RWPE2 (cell line): ENCODE measurements at regions not wholly inside any gene's neighbourhood (a gene's known extent, or its start where the extent isn't known, plus 50 kb on each side); places are given as distances from the start of the nearest gene placed in this dataset.
"Not testable (repeated sequence)": the region's sequence is repeated elsewhere in the genome, so short reads cannot be mapped to it uniquely, and the experiment has no call there.

Source experiments
- ATAC-seq: fragments of 200-7000 bp; cut with Tn5 transposase; 3 replicates; pipeline ENCODE4 v1.9.1; 2021; ENCODE audit warnings: low read depth
- DNase-seq: peaks from one replicate; pipeline ENCODE4 v3.0.0-alpha.2; 2020; ENCODE audit warnings: low spot score
- H3K27ac ChIP-seq: fragments of 450-650 bp; 2 replicates; pipeline ENCODE4 v1.5.1; 2017; ENCODE audit warnings: mild to moderate bottlenecking; ENCODE audit not compliant: poor library complexity, severe bottlenecking
- H3K27me3 ChIP-seq: fragments of 250-450 bp; sonication (Bioruptor Pico); 2 replicates; pipeline ENCODE4 v1.5.1; 2021; ENCODE audit warnings: mild to moderate bottlenecking, moderate library complexity; ENCODE audit not compliant: insufficient read depth, poor library complexity, severe bottlenecking
- H3K36me3 ChIP-seq: fragments of 250-450 bp; sonication (Bioruptor Pico); 2 replicates; pipeline ENCODE4 v1.5.1; 2020; ENCODE audit warnings: low read depth, mild to moderate bottlenecking, moderate library complexity
- H3K4me1 ChIP-seq: fragments of 250-450 bp; sonication (Bioruptor Pico); 2 replicates; pipeline ENCODE4 v1.5.1; 2021; ENCODE audit warnings: mild to moderate bottlenecking, moderate library complexity; ENCODE audit not compliant: insufficient read depth, poor library complexity, severe bottlenecking
- H3K4me3 ChIP-seq: fragments of 250-450 bp; sonication (Bioruptor Pico); 2 replicates; pipeline ENCODE4 v1.5.1; 2021; ENCODE audit warnings: mild to moderate bottlenecking, moderate library complexity; ENCODE audit not compliant: severe bottlenecking
- H3K9me3 ChIP-seq: fragments of 250-450 bp; sonication (Bioruptor Pico); 2 replicates; pipeline ENCODE4 v1.5.1; 2021; ENCODE audit warnings: mild to moderate bottlenecking, moderate library complexity; ENCODE audit not compliant: severe bottlenecking
- TF ChIP-seq, protein P1 (sequence below): fragments of 450-650 bp; IDR thresholded peaks from one replicate; pipeline ENCODE4 v1.5.1; 2017; ENCODE audit warnings: mild to moderate bottlenecking, moderate library complexity; ENCODE audit not compliant: poor library complexity, severe bottlenecking

DNA sequence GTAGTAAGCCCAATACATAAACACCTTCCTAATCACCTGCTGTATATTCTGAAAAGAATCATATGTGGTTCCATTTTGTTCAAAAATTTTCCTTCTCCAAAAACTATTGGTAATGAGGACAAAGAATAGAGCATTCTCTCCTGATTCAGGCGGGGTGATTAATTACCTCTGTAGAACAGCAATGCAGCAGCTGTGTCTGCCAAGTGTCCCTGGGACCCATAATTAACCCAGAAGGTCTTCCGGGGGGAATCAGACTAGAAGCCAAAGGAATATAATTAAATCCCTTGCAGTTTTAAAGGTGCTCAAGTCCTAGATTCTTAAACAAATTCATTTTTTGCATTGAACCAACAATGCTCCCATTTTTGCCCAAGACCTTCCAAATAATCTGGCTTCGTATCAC lies 60.3 kb upstream of the ABLIM1 start:
- no peaks in the 10 kb centered on the region for H3K9me3 ChIP-seq
- H3K36me3 ChIP-seq: no peaks in the 10 kb centered on the region
- H3K27me3 ChIP-seq: no peaks in the 10 kb centered on the region
- TF ChIP-seq, protein P1, sequence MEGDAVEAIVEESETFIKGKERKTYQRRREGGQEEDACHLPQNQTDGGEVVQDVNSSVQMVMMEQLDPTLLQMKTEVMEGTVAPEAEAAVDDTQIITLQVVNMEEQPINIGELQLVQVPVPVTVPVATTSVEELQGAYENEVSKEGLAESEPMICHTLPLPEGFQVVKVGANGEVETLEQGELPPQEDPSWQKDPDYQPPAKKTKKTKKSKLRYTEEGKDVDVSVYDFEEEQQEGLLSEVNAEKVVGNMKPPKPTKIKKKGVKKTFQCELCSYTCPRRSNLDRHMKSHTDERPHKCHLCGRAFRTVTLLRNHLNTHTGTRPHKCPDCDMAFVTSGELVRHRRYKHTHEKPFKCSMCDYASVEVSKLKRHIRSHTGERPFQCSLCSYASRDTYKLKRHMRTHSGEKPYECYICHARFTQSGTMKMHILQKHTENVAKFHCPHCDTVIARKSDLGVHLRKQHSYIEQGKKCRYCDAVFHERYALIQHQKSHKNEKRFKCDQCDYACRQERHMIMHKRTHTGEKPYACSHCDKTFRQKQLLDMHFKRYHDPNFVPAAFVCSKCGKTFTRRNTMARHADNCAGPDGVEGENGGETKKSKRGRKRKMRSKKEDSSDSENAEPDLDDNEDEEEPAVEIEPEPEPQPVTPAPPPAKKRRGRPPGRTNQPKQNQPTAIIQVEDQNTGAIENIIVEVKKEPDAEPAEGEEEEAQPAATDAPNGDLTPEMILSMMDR: no peak
- H3K4me1 ChIP-seq: peaks cover 16% of the 10 kb centered on the region
- ATAC-seq (no peak), DNase-seq (no peak)
- H3K4me3 ChIP-seq: no peak overlapping the region
- no peak overlapping the region for H3K27ac ChIP-seq

DNA sequence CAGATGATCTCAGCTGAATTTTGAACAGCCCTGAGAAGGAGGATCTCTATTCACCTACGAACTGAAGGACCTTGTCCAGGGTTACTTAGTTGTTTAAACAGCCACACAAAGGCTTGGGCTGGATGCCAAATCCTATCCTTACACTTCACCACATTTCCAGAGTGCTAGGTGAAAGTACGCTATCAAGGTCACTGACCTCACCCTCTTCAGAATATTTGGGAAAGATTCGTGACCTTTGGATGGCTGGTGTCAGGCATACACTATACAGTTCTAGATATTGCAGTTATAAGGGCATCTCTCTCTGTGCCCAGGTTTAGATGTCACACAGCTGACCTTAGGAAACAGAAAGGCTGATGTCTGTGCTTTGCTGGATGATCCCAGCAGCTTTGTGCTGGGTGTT lies 61.2 kb upstream of the ABLIM1 start:
- Histone ChIP-seq H3K36me3 (no peaks in the 10 kb centered on the region), H3K27me3 (no peaks in the 10 kb centered on the region), H3K27ac (no peak overlapping the region), H3K4me3 (no peak overlapping the region), H3K4me1 (peaks cover 19% of the 10 kb centered on the region), H3K9me3 (no peaks in the 10 kb centered on the region)
- DNase-seq (no peak), ATAC-seq (no peak)
- TF ChIP-seq, protein P1: no peak

- not testable (repeated sequence) for H3K27me3 ChIP-seq, H3K9me3 ChIP-seq, H3K36me3 ChIP-seq, DNase-seq, H3K27ac ChIP-seq, H3K4me3 ChIP-seq, ATAC-seq
- peaks cover 16% of the 10 kb centered on the region for H3K4me1 ChIP-seq
Observed at GRCh38 chr10:114720023-114720422, 61.9 kb upstream of the ABLIM1 start.

- H3K27ac ChIP-seq: no peak overlapping the region
- no peaks in the 10 kb centered on the region for H3K9me3 ChIP-seq
- H3K36me3 ChIP-seq: no peaks in the 10 kb centered on the region
- no peak overlapping the region for H3K4me3 ChIP-seq
- DNase-seq (no peak), ATAC-seq (no peak)
- TF ChIP-seq, protein P1: no peak
- H3K27me3 ChIP-seq: no peaks in the 10 kb centered on the region
- peaks cover 12% of the 10 kb centered on the region for H3K4me1 ChIP-seq
Observed at GRCh38 chr10:114720685-114721278, 62.7 kb upstream of the ABLIM1 start.

- H3K27ac ChIP-seq, H3K9me3 ChIP-seq, H3K27me3 ChIP-seq, H3K4me3 ChIP-seq, ATAC-seq, H3K36me3 ChIP-seq, DNase-seq: not testable (repeated sequence)
- H3K4me1 ChIP-seq: peaks cover 12% of the 10 kb centered on the region
Observed at GRCh38 chr10:114722136-114722535, 64.1 kb upstream of the ABLIM1 start.

- H3K4me3 ChIP-seq: no peak overlapping the region
- H3K9me3 ChIP-seq: no peaks in the 10 kb centered on the region
- no peaks in the 10 kb centered on the region for H3K36me3 ChIP-seq
- TF ChIP-seq, protein P1: no peak
- no peak overlapping the region for H3K27ac ChIP-seq
- H3K4me1 ChIP-seq: peaks cover 12% of the 10 kb centered on the region
- ATAC-seq (no peak), DNase-seq (no peak)
- no peaks in the 10 kb centered on the region for H3K27me3 ChIP-seq
Observed at GRCh38 chr10:114723361-114723760, 65.3 kb upstream of the ABLIM1 start.
